ENCODE measurements at regions not wholly inside any gene's neighbourhood (a gene's known extent, or its start where the extent isn't known, plus 50 kb on each side); places are given as distances from the start of the nearest gene placed in this dataset.

- intact Hi-C loops (cut with micrococcal nuclease) (loop anchor here (5.0 kb wide), 1 partner anchor 436 kb away; no protein-coding TSS in a partner anchor), dilution Hi-C loops (cut with MboI; ENCODE audit: extremely low pct_ligation_motif_present, low sequenced_read_pairs) (no loop called here)
- no peak overlapping the region for H3K9ac ChIP-seq (replicated peaks; ENCODE audit: extremely low read depth, insufficient read depth, low read length)
- no peaks in the 10 kb centered on the region for H3K4me1 ChIP-seq (ENCODE audit: control insufficient read depth, extremely low read depth, insufficient read depth, low read length)
- H3K9me1 ChIP-seq (replicated peaks; ENCODE audit: control insufficient read depth, extremely low read depth, insufficient read depth, low read length): no peaks in the 10 kb centered on the region
- H3K36me3 ChIP-seq (ENCODE audit: control insufficient read depth in 2 of 2, extremely low read depth in 1 of 2, insufficient read depth in 2 of 2, low read length in 2 of 2): no peaks in the 10 kb centered on the region
- H2AFZ ChIP-seq (ENCODE audit: low read depth, low read length): no peak overlapping the region
- H3K9me3 ChIP-seq (replicated peaks; ENCODE audit: control insufficient read depth, insufficient read depth, low read length): no peaks in the 10 kb centered on the region
- H3K27ac ChIP-seq (ENCODE audit: insufficient read depth, low read depth, low read length): no peak overlapping the region
- DNase-seq (ENCODE audit: low read depth, low spot score): peak; percentile 4
- no peak overlapping the region for H3K4me2 ChIP-seq (ENCODE audit: insufficient read depth, low read length)
- BruUV-seq (replicated peaks): no TSS peak
- H4K20me1 ChIP-seq (replicated peaks; ENCODE audit: control insufficient read depth, extremely low read depth, insufficient read depth, low read length): no peaks in the 10 kb centered on the region
- FAIRE-seq: no peak
- no peak overlapping the region for H3K4me3 ChIP-seq (replicated peaks in 1 of 3; ENCODE audit: insufficient read depth in 1 of 3, low read depth in 1 of 3, low read length in 3 of 3)
- CTCF ChIA-PET: interaction anchor here (0.6 to 2.7 kb wide), 10 partner anchors 12 to 464 kb away, joined by 3 to 26 read pairs (median 4); no protein-coding TSS in a partner anchor
- TF ChIP-seq POLR2A (IDR thresholded peaks at IDR 0.05; ENCODE audit: low read depth, low read length) (no peak), POLR2AphosphoS5 (IDR thresholded peaks at IDR 0.05; ENCODE audit: insufficient read depth, low read depth, low read length) (no peak), FOS (IDR thresholded peaks at IDR 0.05; ENCODE audit: borderline replicate concordance, insufficient read depth, low read length) (no peak), MYC (IDR thresholded peaks at IDR 0.05; ENCODE audit: low read depth, low read length) (no peak), GATA2 (IDR thresholded peaks at IDR 0.05; ENCODE audit: insufficient read depth, insufficient read length, low read depth, low read length) (no peak), JUN (IDR thresholded peaks at IDR 0.05; ENCODE audit: borderline replicate concordance, insufficient read depth, insufficient read length, low read depth) (no peak), EZH2 (IDR thresholded peaks at IDR 0.05; ENCODE audit: borderline replicate concordance, low read depth, low read length, severe bottlenecking) (no peak), MAX (IDR thresholded peaks at IDR 0.05; ENCODE audit: insufficient read depth, insufficient read length) (no peak)
- TF ChIP-seq, protein P1, sequence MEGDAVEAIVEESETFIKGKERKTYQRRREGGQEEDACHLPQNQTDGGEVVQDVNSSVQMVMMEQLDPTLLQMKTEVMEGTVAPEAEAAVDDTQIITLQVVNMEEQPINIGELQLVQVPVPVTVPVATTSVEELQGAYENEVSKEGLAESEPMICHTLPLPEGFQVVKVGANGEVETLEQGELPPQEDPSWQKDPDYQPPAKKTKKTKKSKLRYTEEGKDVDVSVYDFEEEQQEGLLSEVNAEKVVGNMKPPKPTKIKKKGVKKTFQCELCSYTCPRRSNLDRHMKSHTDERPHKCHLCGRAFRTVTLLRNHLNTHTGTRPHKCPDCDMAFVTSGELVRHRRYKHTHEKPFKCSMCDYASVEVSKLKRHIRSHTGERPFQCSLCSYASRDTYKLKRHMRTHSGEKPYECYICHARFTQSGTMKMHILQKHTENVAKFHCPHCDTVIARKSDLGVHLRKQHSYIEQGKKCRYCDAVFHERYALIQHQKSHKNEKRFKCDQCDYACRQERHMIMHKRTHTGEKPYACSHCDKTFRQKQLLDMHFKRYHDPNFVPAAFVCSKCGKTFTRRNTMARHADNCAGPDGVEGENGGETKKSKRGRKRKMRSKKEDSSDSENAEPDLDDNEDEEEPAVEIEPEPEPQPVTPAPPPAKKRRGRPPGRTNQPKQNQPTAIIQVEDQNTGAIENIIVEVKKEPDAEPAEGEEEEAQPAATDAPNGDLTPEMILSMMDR (IDR thresholded peaks at IDR 0.05; ENCODE audit: extremely low read depth in 1 of 2, insufficient read depth in 1 of 2, low read depth in 1 of 2, low read length in 2 of 2): no peak
- H3K27me3 ChIP-seq (ENCODE audit: control insufficient read depth in 2 of 2, insufficient read depth in 2 of 2, low read length in 2 of 2): no peaks in the 10 kb centered on the region
- POLR2A ChIA-PET: no interaction called here
- no peaks in the 10 kb centered on the region for H3K79me2 ChIP-seq (ENCODE audit: control insufficient read depth, insufficient read depth, low read length)
These were observed 273.7 kb upstream of the KYNU start for GRCh38 chr2:142603759-142604158.

Measured in endothelial cell of umbilical vein (primary cell).